SJSA1 (cell line): ENCODE measurements at regions not wholly inside any gene's neighbourhood (a gene's known extent, or its start where the extent isn't known, plus 50 kb on each side); places are given as distances from the start of the nearest gene placed in this dataset.

Experiments used
- DNase-seq, 2 experiments: peaks; one replicate each; pipeline ENCODE4 v3.0.0-alpha.2; 2015 to 2020; ENCODE audit warnings: low spot score in 2 of 2, low read depth in 1 of 2
- H3K27ac ChIP-seq: fragments of 250-450 bp; sonication (Bioruptor Pico); 2 replicates; pipeline ENCODE4 v1.5.1; 2020; ENCODE audit warnings: mild to moderate bottlenecking, moderate library complexity
- H3K27me3 ChIP-seq: fragments of 250-450 bp; sonication (Bioruptor Pico); replicated peaks from 2 replicates; pipeline ENCODE4 v1.5.1; 2020; ENCODE audit warnings: mild to moderate bottlenecking, moderate library complexity
- H3K36me3 ChIP-seq: fragments of 250-450 bp; sonication (Bioruptor Pico); 2 replicates; pipeline ENCODE4 v1.5.1; 2020; ENCODE audit warnings: mild to moderate bottlenecking
- H3K4me1 ChIP-seq: fragments of 250-450 bp; sonication (Bioruptor Pico); replicated peaks from 2 replicates; pipeline ENCODE4 v1.6.1; 2021; ENCODE audit warnings: mild to moderate bottlenecking
- H3K4me3 ChIP-seq: fragments of 250-450 bp; sonication (Bioruptor Pico); 2 replicates; pipeline ENCODE4 v1.5.1; 2020; ENCODE audit warnings: mild to moderate bottlenecking
- H3K9me3 ChIP-seq: fragments of 250-450 bp; sonication (Bioruptor Pico); replicated peaks from 2 replicates; pipeline ENCODE4 v1.5.1; 2020; ENCODE audit warnings: mild to moderate bottlenecking

GRCh38 chr4:176545872-176546271 is 226.1 kb downstream of the SPCS3 start:
- no peak for DNase-seq
- H3K27ac ChIP-seq = no peak overlapping the region
- H3K27me3 ChIP-seq = no peaks in the 10 kb centered on the region
- H3K4me3 ChIP-seq = no peak overlapping the region
- no peaks in the 10 kb centered on the region for H3K36me3 ChIP-seq
- no peaks in the 10 kb centered on the region for H3K9me3 ChIP-seq
- peaks cover 17% of the 10 kb centered on the region for H3K4me1 ChIP-seq

DNA sequence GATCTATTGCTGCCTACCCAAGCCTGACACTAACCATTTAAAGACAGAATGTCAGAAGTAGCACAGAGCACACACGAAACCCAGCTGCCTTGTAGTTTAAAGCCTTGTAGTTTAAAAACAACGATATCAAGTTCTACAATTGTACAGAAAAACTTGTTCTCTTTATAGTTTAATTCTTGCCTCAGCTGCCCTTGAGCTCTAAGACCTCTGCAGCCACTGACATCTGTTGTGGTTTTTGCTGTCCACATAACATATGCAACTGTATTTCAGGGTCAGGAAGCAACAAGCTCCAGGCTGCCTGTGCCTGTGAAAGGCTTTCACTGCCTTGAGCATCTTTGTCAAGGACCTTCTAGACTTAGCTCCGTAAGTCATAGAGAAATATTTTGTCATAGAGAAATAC is 227.2 kb downstream of the SPCS3 start:
- Histone ChIP-seq H3K4me1 (peaks cover 17% of the 10 kb centered on the region), H3K36me3 (no peaks in the 10 kb centered on the region), H3K27me3 (no peaks in the 10 kb centered on the region), H3K4me3 (no peak overlapping the region), H3K9me3 (no peaks in the 10 kb centered on the region), H3K27ac (no peak overlapping the region)
- no peak for DNase-seq

- 0 out of 2 replicates have a peak overlapping the region, but pooled peaks have one; percentile 20 for H3K27ac ChIP-seq
- H3K4me3 ChIP-seq = no peak overlapping the region
- H3K4me1 ChIP-seq = peaks cover 17% of the 10 kb centered on the region
- no peaks in the 10 kb centered on the region for H3K9me3 ChIP-seq
- peak in 1 of 2 experiments; percentile 39 for DNase-seq
- no peaks in the 10 kb centered on the region for H3K36me3 ChIP-seq
- H3K27me3 ChIP-seq = no peaks in the 10 kb centered on the region
Observed at GRCh38 chr4:176548571-176548970, 228.8 kb downstream of the SPCS3 start.

DNA sequence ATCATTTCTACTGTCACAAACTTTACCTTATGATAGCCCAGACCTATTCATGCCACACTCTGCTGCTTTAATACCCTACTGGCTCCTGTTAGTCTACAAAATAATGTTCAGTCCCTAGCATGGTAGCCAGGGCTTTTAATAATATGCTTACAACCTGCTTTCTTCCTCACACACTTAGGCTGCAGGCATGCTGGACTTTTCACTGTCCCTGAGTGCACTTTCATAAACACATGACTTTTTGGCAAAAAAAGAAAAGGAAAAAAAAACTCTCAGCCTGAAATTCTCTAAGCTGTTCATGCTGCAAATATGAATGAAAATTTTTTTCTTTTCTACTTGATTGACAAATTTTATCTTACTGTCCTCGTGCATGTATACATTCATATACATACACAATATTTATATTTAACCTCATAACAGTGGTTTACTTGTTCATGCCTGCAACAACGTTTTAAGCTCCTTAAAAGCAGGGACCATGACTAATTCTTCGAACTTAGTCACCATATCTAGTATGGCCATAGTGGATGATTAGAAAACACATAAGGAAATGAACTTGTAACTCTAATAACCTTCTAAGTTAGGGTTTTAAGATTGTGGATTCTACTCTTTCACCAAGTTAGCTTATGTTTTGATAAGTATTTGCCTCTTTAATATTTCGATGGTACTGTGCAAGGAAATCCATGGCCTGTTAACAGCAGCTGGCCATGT is 229.5 kb downstream of the SPCS3 start:
- Histone ChIP-seq H3K27me3 (no peaks in the 10 kb centered on the region), H3K4me3 (no peak overlapping the region), H3K4me1 (peaks cover 17% of the 10 kb centered on the region), H3K9me3 (no peaks in the 10 kb centered on the region), H3K36me3 (no peaks in the 10 kb centered on the region), H3K27ac (0 out of 2 replicates have a peak overlapping the region, but pooled peaks have one; percentile 20)
- DNase-seq = no peak

GRCh38 chr4:176558661-176559060 is 234.1 kb downstream of the VEGFC start:
- Histone ChIP-seq H3K36me3 (no peaks in the 10 kb centered on the region), H3K4me3 (no peak overlapping the region), H3K4me1 (no peaks in the 10 kb centered on the region), H3K27ac (no peak overlapping the region), H3K9me3 (no peaks in the 10 kb centered on the region), H3K27me3 (no peaks in the 10 kb centered on the region)
- no peak for DNase-seq

DNA sequence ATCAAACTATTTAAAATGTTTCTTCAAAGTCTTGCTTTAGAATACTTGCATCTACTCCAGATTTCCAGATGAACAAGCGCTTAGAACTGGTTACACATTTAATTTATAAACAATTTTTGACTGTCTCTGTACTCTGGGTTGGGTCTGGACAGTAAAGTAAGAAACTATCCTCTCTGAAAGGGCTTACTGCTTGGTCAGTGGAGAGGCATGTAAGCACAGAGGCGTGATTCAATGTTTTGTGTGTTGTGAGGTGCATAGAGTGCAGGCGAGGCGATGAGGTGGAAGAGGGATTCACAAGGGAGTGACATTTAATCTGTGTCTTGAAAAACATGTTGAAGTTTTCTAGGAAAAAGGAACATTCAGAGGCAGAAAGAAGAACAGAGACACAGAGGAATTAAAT is 231.4 kb downstream of the VEGFC start:
- no peak for DNase-seq
- Histone ChIP-seq H3K36me3 (no peaks in the 10 kb centered on the region), H3K9me3 (no peaks in the 10 kb centered on the region), H3K4me3 (no peak overlapping the region), H3K4me1 (no peaks in the 10 kb centered on the region), H3K27me3 (no peaks in the 10 kb centered on the region), H3K27ac (no peak overlapping the region)

GRCh38 chr4:176563591-176563990 is 229.1 kb downstream of the VEGFC start:
- Histone ChIP-seq H3K4me3 (no peak overlapping the region), H3K4me1 (no peaks in the 10 kb centered on the region), H3K9me3 (no peaks in the 10 kb centered on the region), H3K27ac (no peak overlapping the region), H3K27me3 (no peaks in the 10 kb centered on the region), H3K36me3 (no peaks in the 10 kb centered on the region)
- no peak for DNase-seq

DNA sequence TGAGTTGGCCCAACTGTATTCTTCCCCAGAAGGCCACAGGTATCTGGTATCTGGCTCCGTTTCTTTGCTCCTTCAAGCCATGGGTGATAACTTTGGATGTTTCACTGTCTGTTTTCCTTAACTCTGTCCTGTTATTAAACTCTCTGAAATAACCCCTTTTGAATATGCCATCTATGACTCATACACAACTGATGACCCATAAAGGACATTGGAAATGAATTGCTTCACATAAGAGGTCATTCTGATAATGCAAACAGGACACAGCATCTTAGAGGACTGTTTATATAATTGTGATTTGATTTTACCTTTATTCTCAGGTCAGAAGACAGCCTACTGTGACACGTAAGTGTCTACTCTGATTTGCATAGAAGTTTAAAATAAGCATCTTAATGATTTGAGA is 227.7 kb downstream of the VEGFC start:
- H3K9me3 ChIP-seq = no peaks in the 10 kb centered on the region
- no peak for DNase-seq
- no peaks in the 10 kb centered on the region for H3K4me1 ChIP-seq
- H3K36me3 ChIP-seq = no peaks in the 10 kb centered on the region
- H3K27ac ChIP-seq = no peak overlapping the region
- no peaks in the 10 kb centered on the region for H3K27me3 ChIP-seq
- H3K4me3 ChIP-seq = no peak overlapping the region

DNA sequence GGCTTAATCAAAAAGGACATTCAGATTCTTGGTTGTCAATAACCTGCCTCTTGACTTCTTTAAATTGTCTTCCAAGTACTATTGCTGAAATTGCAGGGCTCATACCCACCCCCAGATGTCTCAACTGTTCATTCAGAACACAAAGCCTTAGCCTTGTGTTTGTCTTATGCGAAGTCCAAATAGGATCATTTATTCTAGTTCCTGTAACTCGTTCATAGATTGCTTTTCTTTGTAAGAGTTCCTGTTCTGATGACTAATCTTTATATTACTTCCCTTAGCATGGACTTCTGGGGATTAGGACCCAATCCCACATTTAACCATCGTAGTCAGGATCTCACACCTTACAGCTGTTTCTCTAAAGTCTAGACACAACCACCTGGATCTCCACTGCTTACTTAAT is 226.0 kb downstream of the VEGFC start:
- DNase-seq = no peak
- H3K36me3 ChIP-seq = no peaks in the 10 kb centered on the region
- H3K27me3 ChIP-seq = no peaks in the 10 kb centered on the region
- H3K4me1 ChIP-seq = no peaks in the 10 kb centered on the region
- no peak overlapping the region for H3K4me3 ChIP-seq
- H3K27ac ChIP-seq = no peak overlapping the region
- no peaks in the 10 kb centered on the region for H3K9me3 ChIP-seq

DNA sequence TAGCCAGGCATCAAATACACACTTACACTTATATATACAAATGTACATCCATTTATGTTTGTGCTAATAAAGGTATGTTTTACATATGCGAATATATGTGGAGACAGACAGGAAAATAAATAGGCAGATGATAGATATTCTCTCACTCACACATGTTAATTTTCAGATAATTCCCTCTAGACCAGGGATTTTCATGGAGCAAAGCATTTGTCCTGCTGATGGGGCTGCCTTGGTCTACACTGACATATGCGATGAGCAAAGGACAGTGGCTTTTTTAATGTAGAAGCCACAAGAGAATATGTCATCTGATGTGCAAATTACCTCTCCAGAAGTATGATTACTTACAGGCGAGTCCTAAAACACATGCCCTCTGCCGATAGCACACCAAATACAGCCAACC is 224.5 kb downstream of the VEGFC start:
- no peaks in the 10 kb centered on the region for H3K9me3 ChIP-seq
- no peak overlapping the region for H3K27ac ChIP-seq
- no peak for DNase-seq
- H3K36me3 ChIP-seq = no peaks in the 10 kb centered on the region
- H3K4me1 ChIP-seq = no peaks in the 10 kb centered on the region
- H3K4me3 ChIP-seq = no peak overlapping the region
- H3K27me3 ChIP-seq = no peaks in the 10 kb centered on the region

- Histone ChIP-seq H3K27me3 (no peaks in the 10 kb centered on the region), H3K36me3 (no peaks in the 10 kb centered on the region), H3K4me3 (no peak overlapping the region), H3K9me3 (no peaks in the 10 kb centered on the region), H3K27ac (no peak overlapping the region), H3K4me1 (no peaks in the 10 kb centered on the region)
- DNase-seq = no peak
Observed at GRCh38 chr4:176569301-176569700, 223.4 kb downstream of the VEGFC start.

DNA sequence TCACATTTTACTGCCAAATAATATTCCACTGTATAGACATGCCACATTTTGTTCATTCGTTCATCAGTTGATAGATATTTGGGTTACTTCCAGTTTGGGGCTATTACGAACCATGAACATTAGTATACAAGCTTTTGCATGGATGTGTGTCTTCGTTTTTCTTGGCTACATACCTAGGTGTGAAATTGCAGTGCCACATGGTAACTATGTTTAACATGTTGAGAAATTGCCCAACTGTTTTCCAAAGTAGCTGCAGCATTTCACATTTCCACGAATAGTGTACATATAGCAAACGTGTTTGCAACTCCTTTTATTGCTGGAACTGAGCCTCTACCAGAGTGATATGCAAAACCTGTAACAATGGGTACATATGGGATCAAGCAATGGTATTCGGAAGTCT is 221.5 kb downstream of the VEGFC start:
- no peaks in the 10 kb centered on the region for H3K36me3 ChIP-seq
- no peak for DNase-seq
- H3K4me1 ChIP-seq = no peaks in the 10 kb centered on the region
- H3K27ac ChIP-seq = no peak overlapping the region
- H3K27me3 ChIP-seq = no peaks in the 10 kb centered on the region
- no peak overlapping the region for H3K4me3 ChIP-seq
- no peaks in the 10 kb centered on the region for H3K9me3 ChIP-seq

- no peak for DNase-seq
- Histone ChIP-seq H3K27me3 (no peaks in the 10 kb centered on the region), H3K4me1 (no peaks in the 10 kb centered on the region), H3K36me3 (no peaks in the 10 kb centered on the region), H3K27ac (no peak overlapping the region), H3K4me3 (no peak overlapping the region), H3K9me3 (no peaks in the 10 kb centered on the region)
Observed at GRCh38 chr4:176575141-176575730, 217.5 kb downstream of the VEGFC start.

DNA sequence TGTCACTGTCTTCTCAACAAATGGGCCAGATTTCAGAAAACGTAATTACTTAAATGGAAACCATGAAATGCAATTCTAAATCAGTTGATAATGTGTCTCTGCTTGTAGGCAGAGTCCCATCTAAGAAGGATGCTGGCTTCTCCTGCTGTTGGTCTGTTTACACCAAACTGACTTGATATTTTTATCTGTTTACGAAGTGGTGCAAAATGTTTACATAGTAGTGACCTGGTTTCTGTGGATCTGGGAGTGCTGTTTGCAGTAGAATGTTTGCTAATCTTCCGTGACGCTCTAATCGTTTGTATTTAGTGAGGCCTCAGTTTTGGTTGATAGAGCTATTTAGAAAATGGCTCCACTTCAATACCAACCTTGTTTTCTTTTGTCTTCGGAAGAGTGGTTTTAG is 213.5 kb downstream of the VEGFC start:
- H3K4me3 ChIP-seq = no peak overlapping the region
- no peaks in the 10 kb centered on the region for H3K4me1 ChIP-seq
- no peaks in the 10 kb centered on the region for H3K9me3 ChIP-seq
- H3K36me3 ChIP-seq = no peaks in the 10 kb centered on the region
- no peaks in the 10 kb centered on the region for H3K27me3 ChIP-seq
- no peak overlapping the region for H3K27ac ChIP-seq
- DNase-seq = no peak

DNA sequence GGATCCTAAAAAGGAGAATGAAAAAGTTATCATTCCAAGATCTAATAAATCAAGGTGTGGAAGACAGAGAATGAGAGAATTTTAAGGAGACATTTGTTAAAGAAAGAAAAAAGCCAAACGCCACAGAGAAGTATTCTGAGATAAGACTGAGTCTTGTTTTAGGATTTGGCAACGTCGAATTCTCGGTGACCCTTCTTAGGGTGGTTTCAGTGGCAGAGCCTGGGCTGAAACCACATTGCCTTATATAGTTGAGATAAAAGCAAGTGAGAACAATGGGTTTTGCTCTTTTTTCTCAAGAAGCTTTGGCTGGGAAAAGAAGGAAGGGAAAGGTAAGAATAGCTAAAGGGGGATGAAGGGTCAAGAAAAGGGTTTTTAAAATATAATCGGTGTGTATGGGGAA is 209.4 kb downstream of the VEGFC start:
- Histone ChIP-seq H3K27ac (no peak overlapping the region), H3K4me1 (no peaks in the 10 kb centered on the region), H3K4me3 (no peak overlapping the region), H3K36me3 (no peaks in the 10 kb centered on the region), H3K27me3 (no peaks in the 10 kb centered on the region), H3K9me3 (no peaks in the 10 kb centered on the region)
- DNase-seq = no peak
